ENCODE measurements at regions not wholly inside any gene's neighbourhood (a gene's known extent, or its start where the extent isn't known, plus 50 kb on each side); places are given as distances from the start of the nearest gene placed in this dataset.

DNA sequence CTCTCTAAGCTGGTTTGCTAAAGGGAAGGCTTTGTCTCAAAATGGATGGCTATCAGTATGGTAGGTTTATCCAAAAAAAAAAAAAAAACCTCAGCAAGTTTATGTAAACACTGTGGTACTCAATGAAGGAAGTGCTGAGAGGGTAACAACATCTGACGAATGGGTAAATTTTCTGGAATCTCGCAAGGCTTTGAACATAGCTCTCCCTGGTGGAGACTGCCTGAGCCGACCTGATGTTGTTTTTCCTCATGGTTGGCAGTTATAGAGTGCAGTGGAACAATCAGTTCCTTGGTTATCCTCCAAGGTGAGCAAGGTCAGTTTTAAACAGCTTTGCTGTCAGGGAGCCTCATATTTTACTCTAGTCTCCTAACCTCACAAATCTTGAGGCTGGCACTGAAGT lies 94.6 kb downstream of the ZPLD1 start:
- no peaks in the 10 kb centered on the region for H3K9me3 Mint-ChIP-seq
- no peaks in the 10 kb centered on the region for H3K4me1 Mint-ChIP-seq
- DNase-seq (ENCODE audit: low spot score in 2 of 2) (no peak), ATAC-seq (replicated peaks; ENCODE audit: extremely low read depth, poor library complexity, severe bottlenecking) (no peak)
- H3K27ac Mint-ChIP-seq (ENCODE audit: low read depth) = no peak overlapping the region
- no peak overlapping the region for H3K4me3 Mint-ChIP-seq
- H3K36me3 Mint-ChIP-seq (ENCODE audit: insufficient read depth) = no peaks in the 10 kb centered on the region
- peaks cover 9% of the 10 kb centered on the region for H3K27me3 Mint-ChIP-seq

DNA sequence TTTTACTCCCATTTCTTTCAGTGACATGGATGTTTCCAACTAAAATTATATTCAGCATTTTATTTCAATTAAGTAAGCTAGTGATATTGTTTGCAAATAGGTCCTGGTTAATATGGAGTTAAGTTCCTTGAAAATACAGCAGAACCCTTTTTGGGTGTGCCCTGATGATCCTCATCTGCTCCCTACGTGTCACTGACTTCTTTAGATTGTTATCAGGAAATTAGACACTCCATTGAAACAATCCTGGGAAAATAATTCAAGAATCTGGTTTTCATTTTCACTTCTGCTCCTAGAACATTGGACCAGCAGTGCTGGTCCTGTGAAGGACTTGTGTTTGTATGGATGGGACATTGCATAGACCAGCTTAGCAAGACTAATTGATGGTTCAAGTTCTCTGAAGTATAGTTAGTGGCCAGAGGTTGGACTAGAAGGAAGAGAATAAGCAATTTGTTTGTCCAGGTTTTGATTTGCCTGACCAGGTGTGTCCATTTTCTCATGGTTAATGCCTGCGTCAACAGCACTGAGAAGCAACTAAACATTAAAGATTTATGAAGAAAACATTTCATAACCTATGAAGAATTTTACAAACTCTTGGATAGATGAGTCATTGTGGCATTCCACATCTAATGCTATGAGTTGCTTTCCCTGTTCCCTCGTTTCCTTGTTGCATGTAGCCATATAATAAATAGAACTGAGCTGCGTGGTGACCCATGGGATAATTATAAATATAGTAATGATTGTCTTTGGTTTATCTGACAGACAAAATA lies 95.8 kb downstream of the ZPLD1 start:
- ATAC-seq (replicated peaks; ENCODE audit: extremely low read depth, poor library complexity, severe bottlenecking) (no peak), DNase-seq (ENCODE audit: low spot score in 2 of 2) (no peak)
- Mint-ChIP-seq H3K36me3 (ENCODE audit: insufficient read depth) (no peaks in the 10 kb centered on the region), H3K27ac (ENCODE audit: low read depth) (no peak overlapping the region), H3K9me3 (no peaks in the 10 kb centered on the region), H3K4me1 (no peaks in the 10 kb centered on the region), H3K4me3 (no peak overlapping the region), H3K27me3 (peaks cover 9% of the 10 kb centered on the region)

DNA sequence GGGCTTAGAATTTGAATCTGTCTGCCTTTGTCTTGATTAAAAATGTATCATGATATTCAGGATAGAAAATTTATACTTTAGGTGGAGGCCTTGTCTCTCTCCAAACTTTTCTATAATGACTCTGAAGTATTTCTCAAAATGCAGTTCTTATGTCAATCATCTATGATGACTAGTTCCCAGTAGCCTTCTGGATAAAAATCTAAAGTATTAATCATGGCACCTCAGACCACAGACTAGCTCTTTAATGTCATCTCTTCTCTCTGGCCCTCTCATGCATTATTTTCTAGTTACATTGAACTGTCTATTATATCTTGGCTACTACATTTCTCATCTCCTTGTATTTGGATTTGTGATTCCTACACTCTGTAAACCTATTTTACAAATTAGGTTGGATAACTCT lies 96.9 kb downstream of the ZPLD1 start:
- DNase-seq (ENCODE audit: low spot score in 2 of 2) = no peak
- H3K9me3 Mint-ChIP-seq = no peaks in the 10 kb centered on the region
- peaks cover 9% of the 10 kb centered on the region for H3K27me3 Mint-ChIP-seq
- H3K4me1 Mint-ChIP-seq = no peaks in the 10 kb centered on the region
- no peak for ATAC-seq (replicated peaks; ENCODE audit: extremely low read depth, poor library complexity, severe bottlenecking)
- H3K27ac Mint-ChIP-seq (ENCODE audit: low read depth) = no peak overlapping the region
- no peaks in the 10 kb centered on the region for H3K36me3 Mint-ChIP-seq (ENCODE audit: insufficient read depth)
- no peak overlapping the region for H3K4me3 Mint-ChIP-seq

DNA sequence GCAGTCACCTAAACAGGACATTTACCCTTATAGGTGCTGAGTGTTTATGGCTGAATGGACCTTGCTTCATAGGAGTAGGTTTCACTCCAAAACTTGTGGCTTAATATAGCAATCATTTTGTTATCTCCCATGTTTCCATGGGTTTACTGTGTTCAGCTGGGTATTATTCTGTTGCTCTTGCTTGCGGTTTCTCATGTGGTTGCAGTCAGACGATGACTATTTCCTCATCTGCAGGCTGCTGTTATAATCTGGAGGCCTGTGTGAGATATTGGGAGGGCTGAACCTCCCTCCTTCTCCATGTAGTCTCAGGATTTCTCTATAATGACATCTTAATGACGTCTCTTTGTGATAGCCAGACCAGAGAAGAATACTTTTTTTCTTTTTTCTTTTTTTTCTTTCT lies 98.1 kb downstream of the ZPLD1 start:
- Mint-ChIP-seq H3K9me3 (no peaks in the 10 kb centered on the region), H3K36me3 (ENCODE audit: insufficient read depth) (no peaks in the 10 kb centered on the region), H3K4me3 (no peak overlapping the region), H3K27me3 (peaks cover 9% of the 10 kb centered on the region), H3K4me1 (no peaks in the 10 kb centered on the region), H3K27ac (ENCODE audit: low read depth) (no peak overlapping the region)
- ATAC-seq (replicated peaks; ENCODE audit: extremely low read depth, poor library complexity, severe bottlenecking) (peak; percentile 78), DNase-seq (ENCODE audit: low spot score in 2 of 2) (no peak)

DNA sequence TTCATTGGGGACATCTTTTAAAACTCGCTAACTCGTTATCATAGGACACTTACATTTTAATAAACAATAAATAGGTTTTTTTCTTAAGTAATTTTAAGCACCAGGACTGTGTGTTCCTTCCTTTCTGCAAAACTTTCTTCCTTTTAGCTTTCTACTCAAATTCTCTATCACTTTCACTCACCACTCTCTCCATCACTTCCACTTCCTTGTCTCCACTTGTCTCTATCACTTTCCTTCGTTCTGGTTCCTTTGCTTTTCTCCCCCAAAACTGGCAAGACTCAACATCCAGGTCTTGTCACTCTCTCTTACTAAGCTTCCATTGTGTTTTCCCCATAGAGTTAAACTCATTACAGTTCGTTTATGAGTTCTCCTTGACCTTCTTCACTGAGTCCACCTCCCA lies 99.0 kb downstream of the ZPLD1 start:
- Mint-ChIP-seq H3K4me3 (no peak overlapping the region), H3K27me3 (peaks cover 9% of the 10 kb centered on the region), H3K27ac (ENCODE audit: low read depth) (no peak overlapping the region), H3K4me1 (no peaks in the 10 kb centered on the region), H3K9me3 (no peaks in the 10 kb centered on the region), H3K36me3 (ENCODE audit: insufficient read depth) (no peaks in the 10 kb centered on the region)
- ATAC-seq (replicated peaks; ENCODE audit: extremely low read depth, poor library complexity, severe bottlenecking) (no peak), DNase-seq (ENCODE audit: low spot score in 2 of 2) (no peak)

DNA sequence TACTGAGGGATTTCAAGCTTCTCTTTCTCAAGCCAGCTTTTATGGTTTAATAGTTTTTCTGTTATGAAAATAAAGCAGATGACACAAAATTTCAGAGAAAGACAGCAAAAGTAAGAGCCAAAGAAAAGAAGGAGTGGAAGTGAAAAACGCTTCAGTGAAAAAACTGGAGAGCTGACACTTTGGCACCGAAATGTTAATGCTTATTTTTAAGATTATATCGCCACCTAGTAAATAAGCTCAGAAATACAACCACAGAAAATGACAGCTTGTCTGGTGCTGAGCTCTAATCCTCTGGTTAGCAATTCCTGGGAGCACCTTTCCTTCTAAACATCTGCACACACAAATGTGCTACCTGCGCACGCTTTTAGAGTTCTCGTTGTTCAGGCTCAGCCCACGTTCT lies 101.6 kb downstream of the ZPLD1 start:
- H3K27me3 Mint-ChIP-seq = peaks cover 10% of the 10 kb centered on the region
- no peaks in the 10 kb centered on the region for H3K9me3 Mint-ChIP-seq
- H3K36me3 Mint-ChIP-seq (ENCODE audit: insufficient read depth) = no peaks in the 10 kb centered on the region
- no peak overlapping the region for H3K4me3 Mint-ChIP-seq
- no peaks in the 10 kb centered on the region for H3K4me1 Mint-ChIP-seq
- H3K27ac Mint-ChIP-seq (ENCODE audit: low read depth) = no peak overlapping the region
- ATAC-seq (replicated peaks; ENCODE audit: extremely low read depth, poor library complexity, severe bottlenecking) = no peak
- DNase-seq (ENCODE audit: low spot score in 2 of 2) = no peak

DNA sequence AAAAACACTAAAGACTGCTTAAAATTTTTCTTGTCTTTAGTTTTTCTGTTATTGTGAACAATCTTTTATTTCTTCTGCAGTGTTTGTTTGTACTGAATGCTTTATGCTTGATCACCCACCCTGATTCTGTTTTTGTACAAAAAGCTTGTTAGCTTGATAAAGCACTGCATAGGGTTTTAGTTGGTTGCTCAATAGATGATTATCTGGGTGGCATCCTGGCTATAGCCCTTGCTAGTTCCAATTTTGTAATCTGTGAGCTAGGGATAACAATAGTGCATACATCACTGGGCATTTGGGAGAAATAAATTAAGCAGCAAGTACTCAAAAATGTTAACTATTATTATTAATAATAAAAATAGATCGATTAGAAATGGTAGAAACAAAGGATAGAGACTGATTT lies 102.3 kb downstream of the ZPLD1 start:
- no peak for DNase-seq (ENCODE audit: low spot score in 2 of 2)
- H3K27ac Mint-ChIP-seq (ENCODE audit: low read depth) = no peak overlapping the region
- no peaks in the 10 kb centered on the region for H3K9me3 Mint-ChIP-seq
- no peak overlapping the region for H3K4me3 Mint-ChIP-seq
- H3K27me3 Mint-ChIP-seq = peaks cover 17% of the 10 kb centered on the region
- ATAC-seq (replicated peaks; ENCODE audit: extremely low read depth, poor library complexity, severe bottlenecking) = no peak
- H3K4me1 Mint-ChIP-seq = no peaks in the 10 kb centered on the region
- no peaks in the 10 kb centered on the region for H3K36me3 Mint-ChIP-seq (ENCODE audit: insufficient read depth)

DNA sequence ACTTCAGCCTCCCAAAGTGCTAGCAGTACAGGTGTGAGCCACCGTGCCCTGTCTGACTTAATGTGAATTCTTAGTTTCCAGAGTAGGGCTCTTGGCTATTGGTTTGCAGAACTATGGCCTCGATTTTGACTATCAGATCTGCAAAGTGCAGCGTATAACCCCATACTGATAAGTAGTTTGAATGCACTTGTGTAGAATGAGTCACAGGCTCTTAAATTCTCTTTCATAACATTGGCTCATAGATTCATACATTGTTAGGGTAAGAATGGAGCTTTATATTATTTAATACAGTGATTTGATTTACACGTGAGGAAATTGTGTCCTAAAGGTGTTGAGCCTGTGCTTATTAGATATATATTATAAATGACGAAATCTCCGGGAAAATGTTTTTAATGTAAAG lies 109.9 kb downstream of the ZPLD1 start:
- H3K27me3 Mint-ChIP-seq = peaks cover 30% of the 10 kb centered on the region
- H3K36me3 Mint-ChIP-seq (ENCODE audit: insufficient read depth) = no peaks in the 10 kb centered on the region
- DNase-seq (ENCODE audit: low spot score in 2 of 2) (no peak), ATAC-seq (replicated peaks; ENCODE audit: extremely low read depth, poor library complexity, severe bottlenecking) (no peak)
- no peaks in the 10 kb centered on the region for H3K9me3 Mint-ChIP-seq
- no peak overlapping the region for H3K4me3 Mint-ChIP-seq
- H3K4me1 Mint-ChIP-seq = no peaks in the 10 kb centered on the region
- no peak overlapping the region for H3K27ac Mint-ChIP-seq (ENCODE audit: low read depth)

DNA sequence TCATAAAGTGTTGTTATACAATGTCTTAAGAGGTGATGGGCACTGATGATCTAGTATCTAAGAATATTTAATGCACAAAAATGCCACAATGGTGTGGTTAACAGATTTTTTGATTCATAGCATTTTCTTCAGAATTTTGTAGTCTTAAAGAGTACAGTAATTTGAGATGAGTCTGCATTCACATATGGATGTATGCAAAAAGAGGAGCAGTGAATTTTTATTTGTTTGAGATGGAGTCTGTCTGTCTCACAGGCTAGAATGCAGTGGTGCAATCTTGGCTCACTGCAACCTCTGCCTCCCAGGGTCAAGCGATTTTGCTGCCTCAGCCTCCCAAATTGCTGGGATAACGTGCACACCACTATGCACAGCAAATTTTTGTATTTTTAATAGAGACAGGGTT lies 110.5 kb downstream of the ZPLD1 start:
- no peak for ATAC-seq (replicated peaks; ENCODE audit: extremely low read depth, poor library complexity, severe bottlenecking)
- no peak overlapping the region for H3K27ac Mint-ChIP-seq (ENCODE audit: low read depth)

DNA sequence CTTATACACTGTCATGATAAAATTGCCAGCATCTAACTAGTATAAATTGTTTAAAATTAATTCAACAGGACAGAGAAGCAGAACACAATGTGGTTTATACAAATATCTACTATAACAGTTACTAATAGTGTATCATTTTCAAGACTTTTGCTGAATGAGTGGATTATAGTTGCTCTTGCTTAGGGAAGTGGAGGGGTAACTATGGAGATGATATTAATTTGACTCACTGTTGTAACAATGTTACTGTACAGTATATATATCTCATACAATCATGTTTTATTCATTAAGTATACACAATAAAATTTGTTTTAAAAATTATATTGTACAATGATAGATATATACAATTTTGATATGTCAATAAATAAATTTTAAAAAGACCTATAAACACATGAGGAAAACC lies 119.1 kb downstream of the ZPLD1 start:
- DNase-seq (ENCODE audit: low spot score in 2 of 2) (no peak), ATAC-seq (replicated peaks; ENCODE audit: extremely low read depth, poor library complexity, severe bottlenecking) (no peak)
- H3K4me1 Mint-ChIP-seq = no peaks in the 10 kb centered on the region
- no peak overlapping the region for H3K4me3 Mint-ChIP-seq
- H3K27ac Mint-ChIP-seq (ENCODE audit: low read depth) = no peak overlapping the region
- peaks cover 26% of the 10 kb centered on the region for H3K27me3 Mint-ChIP-seq
- no peaks in the 10 kb centered on the region for H3K9me3 Mint-ChIP-seq
- H3K36me3 Mint-ChIP-seq (ENCODE audit: insufficient read depth) = no peaks in the 10 kb centered on the region

More for the DNA sequence above, 110.5 kb downstream of the ZPLD1 start:
- Mint-ChIP-seq H3K4me1 (no peaks in the 10 kb centered on the region), H3K36me3 (ENCODE audit: insufficient read depth) (no peaks in the 10 kb centered on the region), H3K4me3 (no peak overlapping the region), H3K9me3 (no peaks in the 10 kb centered on the region), H3K27me3 (peaks cover 35% of the 10 kb centered on the region)
- DNase-seq (ENCODE audit: low spot score in 2 of 2) = no peak

DNA sequence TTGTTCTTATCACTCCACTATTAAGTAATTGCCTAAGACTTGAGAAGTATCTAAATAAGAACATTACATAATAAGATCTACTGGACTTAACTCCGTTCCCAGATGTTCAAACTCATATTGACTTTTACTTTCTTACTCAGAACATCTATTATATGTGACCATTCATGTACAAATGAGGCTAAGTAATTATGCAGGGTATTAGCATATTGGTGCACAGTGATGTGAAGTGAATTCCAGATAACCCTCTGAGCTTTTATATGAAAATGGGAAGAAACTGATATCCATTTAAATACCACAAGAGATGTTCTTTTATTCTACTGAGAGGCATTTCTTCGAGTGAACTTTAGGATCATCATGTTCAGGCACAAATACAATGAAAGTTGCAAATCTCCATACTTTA lies 135.7 kb downstream of the ZPLD1 start:
- Mint-ChIP-seq H3K4me1 (no peaks in the 10 kb centered on the region), H3K9me3 (peaks cover 2% of the 10 kb centered on the region), H3K27me3 (peaks cover 16% of the 10 kb centered on the region), H3K36me3 (ENCODE audit: insufficient read depth) (no peaks in the 10 kb centered on the region), H3K27ac (ENCODE audit: low read depth) (no peak overlapping the region), H3K4me3 (no peak overlapping the region)
- ATAC-seq (replicated peaks; ENCODE audit: extremely low read depth, poor library complexity, severe bottlenecking) = no peak
- DNase-seq (ENCODE audit: low spot score in 2 of 2) = no peak

DNA sequence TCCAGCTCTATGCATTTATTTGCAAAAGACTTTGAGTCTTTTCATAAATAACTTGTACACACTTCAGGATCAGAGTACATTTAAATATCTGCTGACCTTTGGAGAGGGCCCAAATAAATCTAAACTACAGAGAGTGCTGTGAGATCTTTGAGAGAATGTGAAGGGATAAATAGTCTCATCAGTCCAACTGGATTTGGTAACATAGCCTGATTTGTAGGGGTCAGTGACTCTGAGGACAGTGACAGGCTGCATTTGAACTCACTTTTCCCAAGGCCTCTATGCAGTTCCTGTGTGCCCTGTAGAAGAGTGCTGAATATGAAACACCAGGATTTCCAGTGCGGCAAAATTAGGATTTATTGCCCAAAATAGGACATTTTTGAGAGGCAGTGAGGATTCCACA lies 136.2 kb downstream of the ZPLD1 start:
- Mint-ChIP-seq H3K4me1 (no peaks in the 10 kb centered on the region), H3K4me3 (no peak overlapping the region), H3K27ac (ENCODE audit: low read depth) (no peak overlapping the region), H3K9me3 (no peaks in the 10 kb centered on the region), H3K27me3 (peaks cover 16% of the 10 kb centered on the region), H3K36me3 (ENCODE audit: insufficient read depth) (no peaks in the 10 kb centered on the region)
- ATAC-seq (replicated peaks; ENCODE audit: extremely low read depth, poor library complexity, severe bottlenecking) (no peak), DNase-seq (ENCODE audit: low spot score in 2 of 2) (no peak)

DNA sequence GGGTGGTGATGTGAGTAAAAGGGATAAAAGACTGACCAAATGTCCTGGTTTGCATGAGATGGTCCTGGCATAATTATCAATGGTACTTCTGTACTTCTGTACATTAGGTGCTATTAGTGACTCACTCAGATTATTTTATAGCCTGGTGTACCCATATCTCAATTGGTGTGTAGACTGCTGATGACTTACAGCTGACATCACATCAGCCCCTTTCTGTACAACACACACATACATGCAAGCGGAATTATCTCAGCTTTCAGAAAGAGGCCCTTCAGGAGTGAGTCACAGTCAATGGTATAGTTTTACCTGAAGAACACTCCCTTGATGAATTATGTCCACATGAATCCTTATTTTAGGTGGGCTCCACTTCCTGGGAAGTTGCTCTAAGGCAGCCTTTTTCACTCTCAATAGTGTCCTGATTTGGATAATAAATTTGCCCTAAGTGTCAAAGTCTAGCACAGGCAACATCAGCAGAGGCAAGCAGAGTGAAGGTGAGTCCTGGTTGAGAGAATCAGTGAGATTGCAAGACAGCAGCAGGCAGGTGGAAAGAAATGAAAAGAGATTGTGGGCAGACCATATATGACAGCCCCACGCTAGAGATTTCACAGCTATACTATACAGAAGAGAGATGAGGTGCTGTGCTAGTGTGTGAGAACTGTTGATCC lies 137.0 kb downstream of the ZPLD1 start:
- H3K36me3 Mint-ChIP-seq (ENCODE audit: insufficient read depth) = no peaks in the 10 kb centered on the region
- H3K9me3 Mint-ChIP-seq = no peaks in the 10 kb centered on the region
- H3K27me3 Mint-ChIP-seq = peaks cover 16% of the 10 kb centered on the region
- H3K4me3 Mint-ChIP-seq = no peak overlapping the region
- DNase-seq (ENCODE audit: low spot score in 2 of 2) (no peak), ATAC-seq (replicated peaks; ENCODE audit: extremely low read depth, poor library complexity, severe bottlenecking) (no peak)
- no peak overlapping the region for H3K27ac Mint-ChIP-seq (ENCODE audit: low read depth)
- H3K4me1 Mint-ChIP-seq = no peaks in the 10 kb centered on the region
